Fibroblast of the conjunctiva (primary cell): ENCODE measurements at regions not wholly inside any gene's neighbourhood (a gene's known extent, or its start where the extent isn't known, plus 50 kb on each side); places are given as distances from the start of the nearest gene placed in this dataset.

Experiments
- DNase-seq: peaks from one replicate; pipeline ENCODE4 v3.0.0-alpha.2; 2010; ENCODE audit warnings: low read depth

DNA sequence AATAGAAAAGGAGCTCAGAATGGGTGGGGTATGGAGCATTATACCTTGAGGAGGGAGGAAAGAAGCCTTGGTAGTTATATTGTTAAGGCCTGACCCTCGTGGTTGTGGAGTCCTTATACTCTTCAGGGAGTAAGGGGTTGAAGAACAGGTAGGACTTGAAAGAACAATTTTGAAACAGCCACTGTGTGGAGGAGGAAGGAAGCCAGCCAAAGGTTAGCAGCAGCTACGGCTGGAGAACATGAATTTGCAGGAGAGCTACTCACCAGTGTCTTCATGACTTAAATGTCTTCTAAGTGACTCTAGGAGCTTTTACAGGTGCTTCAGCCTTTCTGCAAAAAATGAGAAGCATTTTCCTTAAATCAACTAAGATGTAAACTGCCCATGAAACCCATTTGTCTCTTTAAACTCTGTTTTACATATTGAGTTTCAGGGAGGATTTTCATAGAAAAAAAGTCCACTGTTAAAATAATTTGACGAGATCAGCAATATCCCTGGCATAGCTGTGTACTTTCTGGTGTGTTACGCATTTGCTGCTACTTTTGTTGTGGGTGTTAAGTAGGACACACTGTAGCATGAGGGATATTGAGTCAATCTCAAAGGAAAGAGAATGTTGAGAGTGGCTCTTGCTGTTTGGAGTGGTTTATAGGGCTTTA is 110.6 kb upstream of the ELL2 start:
- DNase-seq = no peak

DNA sequence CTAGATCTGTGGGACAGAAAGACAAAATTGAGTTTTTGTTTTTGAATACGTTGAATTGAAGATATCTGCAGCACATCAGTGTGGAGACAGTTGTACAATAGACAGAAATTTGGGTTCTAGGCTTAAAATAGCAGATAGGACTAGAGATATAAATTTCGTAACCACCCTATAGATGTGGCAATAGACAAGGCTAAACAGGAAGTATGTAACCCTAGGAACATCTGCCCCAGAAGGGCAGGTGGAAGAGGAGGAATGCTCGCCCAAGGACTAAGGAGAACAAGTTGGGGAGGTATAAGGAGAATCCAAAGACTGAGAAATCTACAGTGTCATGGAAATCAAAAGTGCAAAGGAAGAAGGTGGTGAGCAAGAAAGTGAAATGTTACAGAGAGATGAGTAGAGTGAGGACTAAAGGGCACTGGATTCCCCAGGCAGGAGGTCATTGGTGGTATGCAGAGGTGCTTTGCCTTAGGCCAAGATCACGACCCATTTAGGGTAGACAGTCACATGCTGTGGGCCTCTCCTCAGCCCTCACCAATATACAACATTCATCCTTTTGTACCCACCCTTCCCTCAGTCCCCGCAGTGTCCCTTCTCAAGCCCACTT is 109.1 kb upstream of the ELL2 start:
- DNase-seq = no peak

DNA sequence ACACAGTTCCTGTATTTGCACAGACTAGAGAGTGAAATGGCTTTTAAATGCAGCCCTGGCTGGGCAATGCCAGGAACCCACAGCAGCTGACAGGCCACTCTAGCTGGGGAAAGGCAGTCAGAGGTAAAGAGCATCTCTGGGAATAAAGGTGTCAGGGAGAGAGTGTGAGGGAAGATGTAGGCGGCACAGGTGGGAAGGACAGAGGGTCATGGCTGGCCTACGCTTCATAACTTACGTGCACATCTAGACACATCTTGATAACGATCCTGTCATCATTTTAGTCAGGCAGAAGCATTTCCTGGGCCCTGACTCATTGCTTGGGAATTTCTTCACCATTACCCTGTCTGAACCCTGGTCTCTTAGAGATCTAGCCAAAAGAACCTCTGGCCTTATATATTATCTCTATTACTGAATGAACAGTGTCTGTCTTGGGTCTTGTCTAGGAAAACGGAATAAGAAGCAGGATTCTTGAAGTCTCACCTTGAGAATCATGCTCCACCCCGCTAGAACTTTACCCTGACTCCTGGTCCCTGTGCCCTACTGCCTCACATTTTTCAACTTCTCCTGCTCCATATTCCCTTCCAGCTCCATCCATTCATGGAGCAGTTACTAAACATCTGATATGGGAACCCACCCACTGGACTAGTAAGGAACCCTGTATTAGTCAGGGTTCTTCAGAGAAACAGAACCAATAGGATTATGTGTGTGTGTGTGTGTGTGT is 106.4 kb upstream of the ELL2 start:
- DNase-seq = peak; percentile 57

DNA sequence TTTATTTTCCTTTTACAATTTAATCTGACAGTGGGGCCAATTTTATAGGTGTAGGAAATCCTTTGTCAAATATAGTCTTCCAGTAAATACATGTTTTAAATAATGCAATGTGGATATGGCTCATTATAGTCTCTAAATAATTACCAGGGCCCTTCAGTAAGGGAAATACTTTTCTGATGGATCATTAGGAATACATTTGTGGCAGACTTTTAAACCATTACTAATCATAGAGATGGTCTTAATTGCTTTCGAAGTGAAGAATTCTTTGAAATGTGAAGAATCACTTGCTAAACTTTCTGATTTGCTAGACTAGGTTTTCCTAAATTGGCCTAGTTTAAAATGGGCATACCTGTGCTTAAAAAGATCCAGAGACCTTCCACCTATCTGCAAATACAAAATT is 105.6 kb upstream of the ELL2 start:
- no peak for DNase-seq

DNA sequence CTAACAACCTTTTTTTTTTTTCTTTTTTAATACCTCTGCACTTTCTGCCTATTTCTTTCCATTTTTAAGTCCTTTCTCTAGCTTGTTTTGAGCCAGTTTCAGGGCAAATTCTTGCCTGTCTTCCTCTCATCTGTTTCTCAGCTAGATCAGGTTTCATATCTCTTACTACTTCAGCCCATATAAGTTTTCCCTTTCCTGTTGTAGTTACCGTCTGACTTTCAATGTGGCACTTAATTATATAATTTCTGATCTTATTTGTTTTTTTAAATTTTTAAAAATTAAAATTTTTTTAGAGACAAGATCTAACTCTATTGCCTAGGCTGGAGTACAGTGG is 104.7 kb upstream of the ELL2 start:
- no peak for DNase-seq

DNA sequence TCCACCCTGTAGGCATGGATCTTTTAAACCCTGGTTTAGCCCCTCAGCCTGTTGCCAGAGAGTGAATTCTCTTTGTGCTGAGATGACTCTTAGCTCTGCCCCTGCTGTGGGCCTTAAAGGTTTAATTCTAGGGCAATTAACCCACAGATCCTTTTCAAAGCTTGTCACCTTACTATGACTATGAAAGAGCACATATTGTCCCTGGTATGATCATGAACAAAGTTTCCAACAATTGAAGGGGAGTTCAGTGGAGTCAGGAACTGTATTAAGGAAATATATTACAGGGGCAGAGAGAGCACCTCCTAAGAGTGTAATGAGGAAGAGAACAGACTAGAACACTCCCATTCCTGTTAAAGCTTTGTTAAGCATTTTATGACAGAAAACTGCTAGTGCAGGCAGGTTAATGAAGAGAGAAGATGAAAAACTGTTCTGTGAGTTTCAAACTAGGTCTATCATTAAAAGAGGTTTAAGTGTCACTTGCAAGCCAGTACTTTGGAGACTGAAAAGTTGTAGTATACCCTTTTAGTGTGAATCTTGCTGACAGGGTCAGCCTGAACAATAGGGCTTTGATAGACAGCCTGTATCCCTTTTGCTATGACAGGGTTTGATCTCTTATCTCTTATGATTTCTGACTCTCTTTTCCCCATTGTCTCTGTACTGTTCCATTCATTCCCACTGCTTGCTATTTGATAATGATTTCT is 104.2 kb upstream of the ELL2 start:
- no peak for DNase-seq

DNA sequence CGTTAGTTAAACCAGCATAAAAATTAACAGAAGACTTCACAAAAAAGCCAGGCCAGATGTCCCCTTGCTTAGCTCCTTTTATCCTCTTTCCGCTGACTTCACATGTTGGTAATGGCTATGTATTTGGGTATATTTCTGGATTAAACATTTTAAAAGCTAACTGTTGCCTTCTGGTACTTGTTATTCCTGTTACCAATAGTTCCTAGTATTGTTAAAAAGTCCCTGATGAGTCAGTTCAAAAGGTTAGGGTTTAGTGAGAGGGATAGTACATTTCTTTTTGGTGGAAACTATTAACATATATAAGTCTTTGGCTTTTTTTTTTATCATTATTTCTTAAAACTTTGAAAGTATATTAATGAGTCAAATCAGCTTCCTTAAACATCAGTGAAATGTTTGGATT is 103.2 kb upstream of the ELL2 start:
- no peak for DNase-seq

DNA sequence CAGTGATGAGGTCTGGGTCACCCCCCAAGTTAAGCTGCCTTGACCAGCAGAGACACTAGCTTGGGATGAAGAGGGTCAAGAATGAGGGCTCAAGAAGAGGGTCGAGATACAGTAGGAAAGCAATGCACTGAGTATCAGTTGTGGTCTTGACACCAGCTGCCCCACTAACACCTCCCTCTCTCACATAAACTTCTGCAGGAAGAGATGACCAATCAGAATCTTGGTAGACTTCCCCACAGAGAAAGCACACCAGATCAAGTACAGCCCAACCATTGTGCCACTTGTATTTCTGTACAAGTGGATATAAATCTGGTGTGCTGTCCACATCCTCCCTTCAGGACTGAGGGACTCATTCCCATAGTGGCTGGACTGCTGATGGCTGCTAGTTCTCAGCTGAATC is 101.2 kb upstream of the ELL2 start:
- DNase-seq = no peak

DNA sequence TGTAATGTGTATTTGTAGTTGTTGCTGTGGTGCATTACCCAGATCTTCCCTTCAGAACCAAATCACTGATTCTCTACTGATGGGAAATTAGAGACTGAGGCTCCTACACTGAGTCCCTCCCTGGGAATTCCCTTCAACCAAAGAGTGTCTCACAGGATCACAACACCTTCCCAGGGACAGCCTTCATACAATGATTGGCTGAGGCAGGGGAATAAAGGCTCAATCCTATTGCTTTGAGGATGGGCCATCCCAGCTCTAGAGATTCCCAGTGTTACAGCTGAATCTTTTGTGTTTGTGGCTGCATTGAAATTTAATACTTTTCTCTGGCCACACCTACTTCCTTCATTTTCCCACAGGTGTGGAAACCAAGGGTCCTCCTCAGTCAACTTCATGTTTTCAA is 96.4 kb upstream of the ELL2 start:
- DNase-seq = no peak

DNA sequence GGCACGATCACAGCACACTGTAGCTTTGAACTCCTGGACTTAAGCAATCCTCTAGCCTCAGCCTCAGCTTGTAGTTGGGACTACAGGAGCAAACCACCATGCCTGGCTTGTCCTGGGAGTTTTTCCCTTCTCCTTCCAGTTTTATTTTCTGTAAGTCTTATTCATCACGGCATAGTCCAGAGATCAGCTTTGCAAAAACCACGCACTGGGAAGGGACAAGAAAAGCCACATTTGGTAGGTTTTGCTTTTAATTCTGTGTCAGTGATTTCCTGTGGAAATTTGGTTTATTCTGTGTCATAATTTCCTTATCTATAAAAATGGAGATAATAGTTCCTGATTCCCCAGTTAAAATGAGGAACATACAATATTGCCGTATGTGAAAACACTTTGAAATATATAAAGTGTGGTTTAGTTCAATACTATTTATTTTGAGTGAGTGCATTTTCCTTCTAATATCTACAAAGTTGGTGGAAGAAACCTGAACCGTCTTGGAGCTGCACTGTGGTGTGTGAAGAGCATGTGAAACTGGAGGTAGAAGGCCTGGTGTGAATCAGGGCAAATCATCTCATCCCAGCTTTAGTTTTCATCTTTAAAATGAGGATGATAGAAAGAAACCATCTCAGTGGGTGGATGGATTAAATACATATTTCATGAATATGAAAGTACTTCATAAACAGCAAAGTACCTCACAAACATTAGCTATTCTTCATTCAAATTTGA is 92.8 kb upstream of the ELL2 start:
- DNase-seq = no peak

DNA sequence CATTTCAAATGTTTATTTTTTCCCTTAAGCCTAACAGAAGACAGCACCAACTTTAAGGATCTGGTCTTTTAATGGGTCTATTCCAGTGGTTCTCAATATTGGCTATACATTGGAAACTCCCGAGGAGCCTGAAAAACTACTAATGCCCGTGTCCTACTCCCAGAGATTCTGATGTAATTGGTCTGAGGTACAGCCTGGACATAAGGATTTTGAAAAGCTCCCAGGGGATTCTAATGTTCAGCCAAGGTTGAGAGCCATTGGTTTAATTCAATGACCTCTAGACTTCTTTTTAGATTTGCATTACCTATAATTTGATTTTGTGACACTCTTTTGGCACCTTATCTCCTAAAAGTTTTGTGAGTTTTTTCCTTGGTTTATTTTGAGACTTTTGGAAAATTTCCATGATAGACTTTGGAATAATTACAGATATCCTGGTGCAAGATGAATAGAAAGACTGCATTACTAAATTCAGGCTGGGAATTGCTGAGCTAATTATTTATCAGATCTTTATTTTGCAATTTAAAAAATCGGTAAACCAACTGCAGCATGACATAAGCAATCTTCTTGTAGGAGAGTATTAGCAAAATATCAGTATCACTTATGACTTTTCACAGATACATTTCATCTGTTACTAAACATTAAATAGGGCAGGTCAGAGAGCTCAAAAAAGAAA is 91.5 kb upstream of the ELL2 start:
- no peak for DNase-seq

DNA sequence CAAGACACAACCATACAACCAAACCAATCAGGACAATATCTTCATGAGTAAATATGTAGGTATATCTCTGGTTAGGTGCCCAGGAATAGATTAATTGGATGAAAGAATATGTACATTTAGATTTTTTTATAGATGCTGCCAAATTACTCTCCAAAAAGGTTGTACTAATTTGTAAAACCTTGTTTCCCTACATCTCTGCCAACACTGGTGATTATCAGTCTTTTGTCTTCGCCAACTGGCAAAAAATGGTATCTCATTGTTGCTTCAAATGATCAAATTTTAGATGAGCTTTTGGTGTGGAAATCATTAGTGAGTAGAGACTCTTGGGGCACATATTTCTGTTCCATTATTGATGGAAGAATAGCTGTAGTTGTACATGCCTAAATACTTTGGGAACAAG is 90.7 kb upstream of the ELL2 start:
- no peak for DNase-seq

DNA sequence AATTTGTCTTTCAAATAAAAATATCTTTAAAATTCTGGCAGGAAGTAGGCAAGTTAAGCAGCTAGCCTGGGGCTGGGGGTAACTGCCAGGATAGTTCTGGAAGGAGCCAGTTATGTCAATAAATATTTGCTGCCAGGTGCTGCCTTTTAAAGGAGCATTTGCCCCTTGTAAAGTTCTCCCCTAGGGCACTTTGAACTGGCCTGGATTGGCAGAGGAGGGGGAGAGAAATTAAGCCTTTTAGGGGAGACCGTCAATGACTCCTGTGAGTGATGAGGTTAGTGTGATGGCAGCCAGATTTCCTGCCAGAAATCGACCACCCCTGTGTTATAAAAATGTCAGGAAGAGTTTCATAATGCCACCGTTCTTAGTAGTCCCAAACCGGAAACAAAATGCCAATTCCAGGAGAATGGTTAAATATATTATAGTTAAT is 89.8 kb upstream of the ELL2 start:
- no peak for DNase-seq

DNA sequence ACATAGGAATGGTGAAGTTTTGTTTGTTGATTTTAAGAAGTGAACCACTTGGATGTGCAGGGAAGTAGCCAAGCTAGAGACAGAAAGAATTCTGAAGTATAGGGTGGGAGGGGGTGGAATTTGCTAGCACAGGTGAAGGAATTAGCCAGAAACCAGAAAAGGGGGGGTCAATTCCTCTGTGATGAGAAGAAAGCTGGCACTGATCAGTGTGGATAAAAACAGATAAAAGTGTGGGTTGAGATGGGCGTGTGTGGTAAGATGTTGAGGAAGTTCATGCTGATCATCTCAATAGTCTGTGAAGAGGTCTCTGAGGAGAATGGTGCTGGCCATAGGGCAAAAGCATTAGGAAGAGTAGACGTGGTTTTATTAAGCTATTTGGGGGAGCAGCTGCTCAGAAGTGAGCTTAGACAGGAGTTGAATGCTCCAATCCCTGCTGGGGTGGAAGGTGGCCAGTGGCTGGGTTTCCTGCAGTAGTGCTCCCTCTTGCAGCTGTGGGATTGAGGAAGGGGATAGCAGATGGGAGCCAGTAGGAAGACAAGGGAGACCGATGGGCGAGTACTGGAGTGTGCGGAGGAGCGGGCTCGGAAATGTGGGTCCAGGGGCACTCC is 88.7 kb upstream of the ELL2 start:
- no peak for DNase-seq

DNA sequence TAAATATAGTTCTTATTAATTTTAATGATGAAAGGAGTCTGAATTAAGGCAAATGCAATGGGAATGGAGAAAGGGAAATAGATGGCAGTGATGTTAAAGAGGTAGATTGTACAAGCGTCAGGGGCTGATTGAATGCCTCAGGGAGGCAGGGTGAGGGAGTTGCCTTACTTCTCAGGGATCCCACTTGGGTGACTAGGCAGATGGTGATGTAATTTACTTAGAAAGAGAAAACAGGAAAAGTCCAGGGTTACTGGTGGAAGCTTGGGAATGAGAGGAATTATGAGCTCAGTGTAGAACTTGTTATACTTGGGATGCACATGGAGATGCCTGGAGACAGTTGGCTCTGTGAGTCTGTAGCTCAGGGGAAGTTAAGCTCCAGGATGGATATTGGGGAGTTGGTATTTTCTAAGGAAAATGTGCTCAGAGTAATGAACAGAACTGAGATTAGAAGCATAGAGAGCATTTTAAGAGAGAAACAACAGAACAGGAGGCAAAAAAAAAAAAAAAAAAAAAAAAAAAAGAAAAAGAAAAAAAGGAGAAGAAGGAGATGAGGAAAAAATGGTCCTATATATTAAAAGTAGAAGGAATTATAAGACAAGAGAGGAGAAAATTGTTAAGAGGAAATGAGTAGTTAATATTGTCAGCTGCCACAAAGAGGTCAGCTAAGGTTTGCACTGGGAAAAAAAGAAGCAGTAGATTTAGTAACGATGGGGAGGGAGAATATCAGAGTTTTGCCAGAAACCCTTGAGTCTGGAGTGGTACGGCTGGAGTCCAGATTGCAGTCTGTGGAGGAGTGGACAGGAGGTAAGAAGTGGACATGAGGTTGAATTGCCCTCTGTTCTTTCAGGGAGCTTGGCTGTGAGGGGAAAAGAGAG is 88.0 kb upstream of the ELL2 start:
- no peak for DNase-seq

DNA sequence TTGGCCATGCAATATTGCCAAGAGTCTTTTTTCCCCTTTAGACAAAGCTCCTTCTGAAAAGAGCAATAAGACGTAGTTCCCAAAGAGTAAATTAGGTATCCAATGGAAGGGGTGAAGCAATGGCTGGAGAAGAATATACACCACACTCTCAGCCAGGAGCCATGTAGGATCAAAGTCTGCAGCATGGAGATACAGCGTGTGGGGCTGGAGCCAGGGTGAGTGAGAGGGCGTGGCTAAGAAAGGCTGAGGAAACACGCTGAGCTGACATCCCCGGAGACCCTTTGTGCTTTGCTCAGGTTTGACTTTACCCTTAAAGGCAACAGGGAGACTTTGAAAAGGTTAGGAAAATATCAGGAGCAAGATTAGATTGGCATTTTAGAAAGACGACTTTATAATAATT is 87.1 kb upstream of the ELL2 start:
- no peak for DNase-seq

DNA sequence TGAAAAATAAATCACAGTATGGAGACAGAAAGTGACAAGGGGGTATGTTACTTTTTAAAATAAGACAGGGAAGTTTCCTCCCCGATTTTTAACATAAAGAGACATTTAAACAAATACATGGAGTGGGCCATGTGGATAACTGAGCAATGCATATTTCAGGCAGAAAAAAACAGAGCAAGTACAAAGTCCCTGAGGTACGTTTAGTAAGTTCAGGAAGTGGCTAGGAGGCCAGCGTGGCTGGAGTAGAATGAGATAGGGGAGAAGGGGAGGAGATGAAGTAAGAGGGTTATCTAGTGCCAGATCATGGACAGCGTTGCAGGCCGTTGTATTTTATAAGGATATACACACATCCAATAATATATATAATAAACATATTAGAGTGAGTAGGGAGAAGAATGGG is 84.2 kb upstream of the ELL2 start:
- no peak for DNase-seq

DNA sequence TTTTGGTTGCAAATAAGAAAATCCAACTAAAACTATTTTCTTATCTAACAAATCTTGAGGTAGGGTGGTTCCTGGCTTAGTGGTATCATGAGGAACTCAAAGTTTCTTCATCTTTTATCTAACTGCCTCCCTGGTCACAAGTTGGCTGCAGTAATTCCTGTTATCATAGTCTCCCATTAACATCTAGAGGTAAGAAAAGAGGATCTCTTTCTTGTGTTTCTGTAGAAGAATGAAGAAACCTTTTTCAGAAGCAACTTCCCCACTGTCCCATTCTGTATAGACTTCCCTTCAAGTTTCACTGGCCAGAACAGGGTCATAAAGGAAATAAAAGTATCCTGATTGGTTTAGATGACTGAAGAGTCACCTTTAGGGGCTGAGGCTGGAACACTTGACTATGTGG is 81.8 kb upstream of the ELL2 start:
- no peak for DNase-seq

DNA sequence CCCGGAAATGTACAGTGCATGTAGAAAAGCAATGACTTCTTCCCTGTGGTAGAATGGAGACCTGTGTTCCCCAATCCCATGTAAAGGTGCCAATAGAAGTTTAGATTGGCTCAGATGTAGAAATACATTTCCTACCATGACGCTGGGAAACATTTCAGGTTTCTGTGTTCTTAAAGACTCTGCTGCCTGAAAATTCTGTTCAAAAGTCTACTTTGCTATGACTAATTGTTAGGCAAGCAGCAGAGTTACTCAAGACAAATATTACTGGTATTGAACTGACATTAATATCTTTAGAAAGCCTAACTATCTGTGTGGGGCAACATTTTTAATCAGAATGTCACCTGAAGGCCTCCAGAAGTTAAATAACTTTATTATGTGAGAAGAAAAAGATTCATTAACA is 75.5 kb upstream of the ELL2 start:
- DNase-seq = no peak

DNA sequence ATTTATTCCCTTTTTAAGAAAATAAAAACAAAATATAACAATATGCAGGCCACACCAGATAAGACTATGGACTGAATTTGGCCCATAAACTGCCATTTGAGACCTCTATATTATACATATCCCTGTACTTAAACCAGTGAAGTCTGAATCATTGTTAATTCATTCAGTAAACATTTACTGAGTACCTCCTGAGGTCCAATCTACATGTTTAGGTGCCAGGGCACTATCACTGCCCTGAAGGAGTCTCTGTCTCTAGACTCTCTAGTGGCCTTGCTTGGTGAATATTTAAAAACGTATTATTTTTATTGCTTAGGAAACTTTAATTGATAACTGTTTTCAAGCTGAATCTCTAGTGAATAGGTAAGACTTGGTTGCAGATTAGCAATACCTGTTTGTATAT is 74.7 kb upstream of the ELL2 start:
- no peak for DNase-seq

DNA sequence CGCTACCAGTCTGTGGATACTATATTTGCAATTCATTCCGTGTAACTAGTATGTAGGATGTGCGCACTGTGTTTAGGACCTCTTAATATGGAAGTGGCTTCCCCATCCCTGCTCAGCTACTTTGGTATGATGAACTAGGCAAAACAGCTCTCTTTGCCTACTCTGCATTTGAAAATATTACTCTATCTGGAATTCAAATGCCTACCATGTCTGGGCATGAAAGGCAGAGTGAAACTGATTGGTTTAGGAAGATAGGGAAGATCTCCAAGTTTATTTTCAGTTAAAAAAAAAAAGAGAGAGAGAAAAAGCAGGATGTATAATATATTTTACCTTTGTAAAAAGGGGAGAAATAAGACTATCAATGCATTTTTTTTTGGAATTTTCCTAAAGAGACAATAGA is 74.1 kb upstream of the ELL2 start:
- DNase-seq = no peak
